IMR-90 (cell line): ENCODE measurements at regions not wholly inside any gene's neighbourhood (a gene's known extent, or its start where the extent isn't known, plus 50 kb on each side); places are given as distances from the start of the nearest gene placed in this dataset.

Experiments
- ATAC-seq: fragments of 200-7000 bp; cut with Tn5 transposase; 2 replicates; pipeline ENCODE4 v1.9.1; 2020; ENCODE audit warnings: low read depth, mild to moderate bottlenecking, moderate library complexity
- BruUV-seq: library from RNA; stranded (reverse); fragments of 400-500 nt; replicated peaks from 2 replicates; lab custom pipeline; 2021; lab: Mats Ljungman, UMichigan
- CTCF ChIA-PET: fragments of 300-600 bp; formaldehyde crosslinking; extraction: SDS; loops from one replicate; lab custom pipeline; 2021; ENCODE audit warnings: antibody characterized with exemption; lab: Yijun Ruan, JAX
- POLR2A ChIA-PET: fragments of 300-600 bp; sonication (Branson Sonifier 250); formaldehyde crosslinking; loops from one replicate; lab custom pipeline; 2022; ENCODE audit warnings: antibody characterized with exemption; ENCODE audit not compliant: unreplicated experiment; lab: Charles Lee
- DNase-seq: peaks from one replicate; pipeline ENCODE4 v3.0.0; 2013
- H2AFZ ChIP-seq: replicated peaks from 2 replicates; pipeline ENCODE3; 2013; ENCODE audit warnings: low read length, mild to moderate bottlenecking; ENCODE audit not compliant: poor library complexity
- H2AK5ac ChIP-seq: 2 replicates; pipeline ENCODE4 v1.6.1; 2013; ENCODE audit warnings: low read depth, low read length, inconsistent platforms
- H2AK9ac ChIP-seq: replicated peaks from 2 replicates; pipeline ENCODE3; 2013; ENCODE audit warnings: mild to moderate bottlenecking, low read depth, low read length, moderate library complexity; ENCODE audit not compliant: poor library complexity
- H2BK120ac ChIP-seq: 2 replicates; pipeline ENCODE4 v1.6.1; 2013; ENCODE audit warnings: low read depth, low read length, inconsistent platforms
- H2BK15ac ChIP-seq: 3 replicates; pipeline ENCODE4 v1.6.1; 2013; ENCODE audit warnings: low read depth, low read length, inconsistent platforms
- H2BK20ac ChIP-seq: 2 replicates; pipeline ENCODE4 v1.6.1; 2013; ENCODE audit warnings: low read depth, mild to moderate bottlenecking, inconsistent platforms, low read length, moderate library complexity
- H2BK5ac ChIP-seq: 2 replicates; pipeline ENCODE4 v1.6.1; 2013; ENCODE audit warnings: mild to moderate bottlenecking, low read depth, low read length, inconsistent platforms; ENCODE audit not compliant: poor library complexity, severe bottlenecking
- H3K14ac ChIP-seq: replicated peaks from 2 replicates; pipeline ENCODE4 v1.6.1; 2013; ENCODE audit warnings: low read depth, low read length, inconsistent platforms
- H3K18ac ChIP-seq: 2 replicates; pipeline ENCODE4 v1.6.1; 2013; ENCODE audit warnings: low read depth, low read length, control low read depth
- H3K23ac ChIP-seq: 2 replicates; pipeline ENCODE4 v1.6.1; 2013; ENCODE audit warnings: low read depth, low read length, inconsistent platforms
- H3K27ac ChIP-seq: 2 replicates; pipeline ENCODE4 v1.5.1; 2013; ENCODE audit warnings: mild to moderate bottlenecking, control low read depth, low read length; ENCODE audit not compliant: insufficient read depth
- H3K27me3 ChIP-seq: 2 replicates; pipeline ENCODE4 v1.6.1; 2013; ENCODE audit warnings: low read length; ENCODE audit not compliant: control insufficient read depth, insufficient read depth
- H3K36me3 ChIP-seq: 2 replicates; pipeline ENCODE4 v1.6.1; 2013; ENCODE audit warnings: low read length, mixed read lengths; ENCODE audit not compliant: control insufficient read depth, insufficient read depth
- H3K4ac ChIP-seq: 2 replicates; pipeline ENCODE4 v1.6.1; 2013; ENCODE audit warnings: low read depth, low read length, inconsistent platforms
- H3K4me1 ChIP-seq: 2 replicates; pipeline ENCODE4 v1.6.1; 2013; ENCODE audit warnings: low read length, mixed read lengths; ENCODE audit not compliant: control insufficient read depth, insufficient read depth
- H3K4me2 ChIP-seq: 2 replicates; pipeline ENCODE4 v1.6.1; 2013; ENCODE audit warnings: low read depth, mild to moderate bottlenecking, control low read depth, low read length, moderate library complexity
- H3K4me3 ChIP-seq: 2 replicates; pipeline ENCODE4 v1.5.1; 2013; ENCODE audit warnings: low read depth, mild to moderate bottlenecking, control low read depth, low read length, moderate library complexity; ENCODE audit not compliant: insufficient read depth
- H3K56ac ChIP-seq: 2 replicates; pipeline ENCODE4 v1.6.1; 2013; ENCODE audit warnings: low read length, inconsistent platforms; ENCODE audit not compliant: insufficient read depth; ENCODE audit errors: extremely low read depth
- H3K79me1 ChIP-seq, 2 experiments: 2 replicates each; pipeline ENCODE4 v1.6.1; 2013; ENCODE audit warnings: low read length in 2 of 2, inconsistent platforms in 1 of 2, low read depth in 1 of 2
- H3K9ac ChIP-seq: 2 replicates; pipeline ENCODE4 v1.6.1; 2013; ENCODE audit warnings: low read depth, low read length, control low read depth
- H3K9me1 ChIP-seq: 2 replicates; pipeline ENCODE4 v1.6.1; 2013; ENCODE audit warnings: low read length, inconsistent platforms; ENCODE audit not compliant: insufficient read depth
- H3K9me3 ChIP-seq: 2 replicates; pipeline ENCODE4 v1.6.1; 2013; ENCODE audit warnings: low read length; ENCODE audit not compliant: control insufficient read depth, insufficient read depth
- H4K20me1 ChIP-seq: 2 replicates; pipeline ENCODE4 v1.6.1; 2013; ENCODE audit warnings: low read length, inconsistent platforms; ENCODE audit not compliant: insufficient read depth
- H4K5ac ChIP-seq: 2 replicates; pipeline ENCODE4 v1.6.1; 2013; ENCODE audit warnings: mild to moderate bottlenecking, low read depth, low read length, control low read depth
- H4K8ac ChIP-seq, 2 experiments: 2 replicates each; pipeline ENCODE4 v1.6.1; 2013; ENCODE audit warnings: low read depth in 2 of 2, low read length in 2 of 2, control low read depth in 1 of 2, inconsistent platforms in 1 of 2
- H4K91ac ChIP-seq: 2 replicates; pipeline ENCODE4 v1.6.1; 2013; ENCODE audit warnings: low read depth, low read length, inconsistent platforms; ENCODE audit not compliant: insufficient read depth
- BHLHE40 ChIP-seq: fragments of 150-350 bp; IDR thresholded peaks from 2 replicates; pipeline ENCODE4 v1.6.1; 2016; ENCODE audit warnings: mild to moderate bottlenecking, low read depth, low read length
- CEBPB ChIP-seq: IDR thresholded peaks from 2 replicates; pipeline ENCODE4 v1.6.1; 2012; ENCODE audit warnings: low read depth, low read length, improper control_type of control experiment
- CTCF ChIP-seq: conservative IDR thresholded peaks from 2 replicates; pipeline ENCODE4 v1.5.1; 2012; ENCODE audit warnings: mild to moderate bottlenecking, low read depth, low read length, improper control_type of control experiment
- MAFK ChIP-seq: IDR thresholded peaks from 2 replicates; pipeline ENCODE4 v1.6.1; 2012; ENCODE audit warnings: low read depth, low read length, improper control_type of control experiment
- MAZ ChIP-seq: IDR thresholded peaks from 2 replicates; pipeline ENCODE4 v1.6.1; 2012; ENCODE audit warnings: low read depth, mild to moderate bottlenecking, low read length, improper control_type of control experiment, moderate library complexity, borderline replicate concordance
- MXI1 ChIP-seq: IDR thresholded peaks from 2 replicates; pipeline ENCODE4 v1.6.1; 2012; ENCODE audit warnings: low read depth, mild to moderate bottlenecking, low read length, moderate library complexity, borderline replicate concordance
- NFE2L2 ChIP-seq: fragments of 150-350 bp; IDR thresholded peaks from 2 replicates; pipeline ENCODE4 v1.6.1; 2016; ENCODE audit warnings: low read depth, mild to moderate bottlenecking, low read length
- POLR2A ChIP-seq: IDR thresholded peaks from 2 replicates; pipeline ENCODE4 v1.6.1; 2012; ENCODE audit warnings: mild to moderate bottlenecking, low read depth, low read length
- RAD21 ChIP-seq: IDR thresholded peaks from 2 replicates; pipeline ENCODE4 v1.6.1; 2012; ENCODE audit warnings: low read length, improper control_type of control experiment
- RCOR1 ChIP-seq: IDR thresholded peaks from 2 replicates; pipeline ENCODE4 v1.6.1; 2012; ENCODE audit warnings: mild to moderate bottlenecking, low read length, improper control_type of control experiment; ENCODE audit not compliant: insufficient replicate concordance
- RFX5 ChIP-seq: IDR thresholded peaks from 2 replicates; pipeline ENCODE4 v1.8.0; 2012; ENCODE audit warnings: low read depth, mild to moderate bottlenecking, low read length, moderate library complexity
- USF2 ChIP-seq: fragments of 150-350 bp; IDR thresholded peaks from 2 replicates; pipeline ENCODE4 v1.6.1; 2017; ENCODE audit warnings: mild to moderate bottlenecking, antibody characterized with exemption, low read length, low read depth
- WGBS, 2 experiments: methylation state at CpG; one replicate each; pipeline versions ENCODE4 v1.1.5 to v1.1.7; 2013; ENCODE audit warnings: missing lambda C conversion rate in 2 of 2; ENCODE audit not compliant: insufficient read length in 1 of 2; ENCODE audit errors: extremely low coverage in 2 of 2; 5-methylcytosine and 5-hydroxymethylcytosine counted together
- dilution Hi-C: fragments of 300-500 bp; cut with HindIII; formaldehyde crosslinking; loops from one replicate; pipeline ENCODE4 v1.14.3; 2018; ENCODE audit warnings: low sequenced_read_pairs; ENCODE audit not compliant: unreplicated experiment
- in situ Hi-C: fragments of 300-500 bp; cut with MboI; formaldehyde crosslinking; loops from 3 replicates; pipeline ENCODE4 v1.14.3; 2019; ENCODE audit warnings: low sequenced_read_pairs, inconsistent platforms, mixed read lengths
- intact Hi-C: fragments of 100-400 bp; cut with micrococcal nuclease; formaldehyde crosslinking; loops from 2 replicates; pipeline ENCODE4 v1.10.0; 2022
- TF ChIP-seq, protein P1 (sequence below): fragments of 150-350 bp; IDR thresholded peaks from 2 replicates; pipeline ENCODE4 v1.6.1; 2016; ENCODE audit warnings: low read depth, mild to moderate bottlenecking, low read length, moderate library complexity, borderline replicate concordance

GRCh38 chr9:38246833-38247232 is 145.7 kb upstream of the ALDH1B1 start:
- dilution Hi-C loops = no loop called here
- no peak overlapping the region for H2AK9ac ChIP-seq
- H3K36me3 ChIP-seq = no peaks in the 10 kb centered on the region
- H3K9me3 ChIP-seq = no peaks in the 10 kb centered on the region
- H2BK20ac ChIP-seq = no peak overlapping the region
- H3K23ac ChIP-seq = no peak overlapping the region
- H2AFZ ChIP-seq = no peak overlapping the region
- POLR2A ChIA-PET = no interaction called here
- 62% methylated on average over 4 of the region's 7 CpGs; no CpG with 5 or more reads in 1 of the 2 experiments for WGBS, 2 experiments
- no peak overlapping the region for H3K4me3 ChIP-seq
- no peak overlapping the region for H4K8ac ChIP-seq
- H3K27ac ChIP-seq = no peak overlapping the region
- no peak overlapping the region for H3K14ac ChIP-seq
- no TSS peak for BruUV-seq
- no peak overlapping the region for H2AK5ac ChIP-seq
- H3K79me1 ChIP-seq = no peaks in the 10 kb centered on the region
- no peaks in the 10 kb centered on the region for H4K20me1 ChIP-seq
- in situ Hi-C loops = no loop called here
- peaks cover 19% of the 10 kb centered on the region for H3K27me3 ChIP-seq
- H4K91ac ChIP-seq = no peak overlapping the region
- H2BK15ac ChIP-seq = no peak overlapping the region
- H3K4ac ChIP-seq = no peak overlapping the region
- ATAC-seq = no peak
- no peak overlapping the region for H2BK120ac ChIP-seq
- DNase-seq = no peak
- H4K5ac ChIP-seq = no peak overlapping the region
- CTCF ChIA-PET = no interaction called here
- intact Hi-C loops = no loop called here
- TF ChIP-seq RAD21 = no peak
- TF ChIP-seq MXI1 = no peak
- TF ChIP-seq RCOR1 = no peak
- TF ChIP-seq NFE2L2 = no peak
- no peak for TF ChIP-seq POLR2A
- no peak for TF ChIP-seq USF2
- no peak for TF ChIP-seq BHLHE40
- TF ChIP-seq, protein P1, sequence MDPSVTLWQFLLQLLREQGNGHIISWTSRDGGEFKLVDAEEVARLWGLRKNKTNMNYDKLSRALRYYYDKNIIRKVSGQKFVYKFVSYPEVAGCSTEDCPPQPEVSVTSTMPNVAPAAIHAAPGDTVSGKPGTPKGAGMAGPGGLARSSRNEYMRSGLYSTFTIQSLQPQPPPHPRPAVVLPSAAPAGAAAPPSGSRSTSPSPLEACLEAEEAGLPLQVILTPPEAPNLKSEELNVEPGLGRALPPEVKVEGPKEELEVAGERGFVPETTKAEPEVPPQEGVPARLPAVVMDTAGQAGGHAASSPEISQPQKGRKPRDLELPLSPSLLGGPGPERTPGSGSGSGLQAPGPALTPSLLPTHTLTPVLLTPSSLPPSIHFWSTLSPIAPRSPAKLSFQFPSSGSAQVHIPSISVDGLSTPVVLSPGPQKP = no peak
- TF ChIP-seq RFX5 = no peak
- no peak for TF ChIP-seq MAZ
- no peak for TF ChIP-seq MAFK
- no peak for TF ChIP-seq CTCF
- TF ChIP-seq CEBPB = no peak
- no peaks in the 10 kb centered on the region for H3K9me1 ChIP-seq
- no peak overlapping the region for H3K18ac ChIP-seq
- no peak overlapping the region for H2BK5ac ChIP-seq
- H3K4me1 ChIP-seq = no peaks in the 10 kb centered on the region
- H3K4me2 ChIP-seq = no peak overlapping the region
- H3K9ac ChIP-seq = no peak overlapping the region
- H3K56ac ChIP-seq = no peak overlapping the region
